ENCODE measurements at regions not wholly inside any gene's neighbourhood (a gene's known extent, or its start where the extent isn't known, plus 50 kb on each side); places are given as distances from the start of the nearest gene placed in this dataset.

DNA sequence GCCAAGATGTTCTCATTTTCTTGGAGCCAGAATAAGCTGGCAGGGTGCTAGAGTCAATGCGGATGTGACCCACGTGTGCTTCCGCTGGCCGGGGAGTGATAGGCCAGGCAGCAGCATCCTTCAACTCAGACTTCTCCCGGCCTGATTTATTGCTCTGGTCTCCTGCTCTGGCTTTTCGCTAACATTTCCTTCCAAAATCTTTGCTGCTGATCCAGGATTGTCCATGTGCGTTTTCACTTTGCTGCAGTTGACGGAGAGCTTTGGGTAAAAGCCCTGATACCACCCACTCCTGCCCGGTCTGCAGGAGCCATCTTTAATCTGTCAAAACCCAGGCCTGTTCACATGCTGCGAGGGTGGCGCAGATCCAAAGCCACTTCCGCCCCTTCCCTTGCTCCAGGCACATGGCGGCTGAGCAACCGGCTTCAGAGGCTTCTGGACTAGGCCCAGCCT, 106.8 kb downstream of the CYP26A1 start:
- peak; percentile 75 for DNase-seq

DNA sequence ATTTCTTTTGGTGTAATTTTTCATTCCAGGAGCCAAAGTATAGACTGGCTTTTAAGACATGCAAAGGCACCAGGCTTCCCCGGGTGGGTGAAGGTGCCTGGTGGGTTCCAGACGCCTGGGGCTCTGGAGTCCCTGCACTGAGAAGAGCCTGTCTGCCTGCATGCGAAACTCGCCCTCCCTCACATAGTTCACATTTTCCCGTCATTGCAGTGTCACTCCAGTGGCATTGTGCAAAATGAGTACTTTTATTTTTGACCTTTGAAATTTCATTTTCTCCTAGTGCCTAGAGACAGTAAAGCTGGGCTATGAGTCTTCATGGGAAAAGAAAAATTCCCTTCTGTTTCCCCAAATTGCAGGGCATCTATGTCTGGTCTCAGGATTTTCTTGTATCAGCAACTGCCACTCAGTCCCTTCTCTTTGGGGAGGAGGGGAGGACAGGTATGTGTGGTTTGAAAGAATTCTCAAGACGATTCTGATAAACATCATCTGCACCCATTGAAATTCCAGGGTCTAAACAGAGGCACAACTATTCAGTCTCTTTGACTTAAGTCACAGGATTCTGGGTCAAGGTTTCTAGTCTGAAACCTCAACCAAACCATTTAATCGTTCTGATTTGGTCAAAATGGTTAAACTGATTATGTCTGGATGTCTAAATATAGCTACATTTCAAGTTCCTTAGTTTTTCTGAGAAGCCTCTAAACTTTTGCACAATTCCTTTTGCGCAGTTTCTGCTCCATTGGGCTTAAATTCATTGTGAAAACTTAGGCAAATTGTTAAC, 107.8 kb downstream of the CYP26A1 start:
- DNase-seq = no peak

DNA sequence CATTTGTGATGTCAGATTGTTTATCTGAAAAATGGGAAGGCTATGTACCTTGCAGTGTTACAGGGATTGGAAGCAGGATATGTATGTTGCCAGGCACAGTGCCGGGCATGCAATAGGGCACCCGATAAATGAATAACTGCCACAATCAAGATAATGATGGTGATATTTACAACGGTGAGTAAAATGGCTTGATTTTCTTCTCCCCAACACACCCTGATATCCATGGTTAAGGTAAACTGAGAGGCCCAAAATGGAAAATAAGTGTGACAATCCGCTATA, 108.3 kb downstream of the CYP26A1 start:
- DNase-seq = no peak

DNA sequence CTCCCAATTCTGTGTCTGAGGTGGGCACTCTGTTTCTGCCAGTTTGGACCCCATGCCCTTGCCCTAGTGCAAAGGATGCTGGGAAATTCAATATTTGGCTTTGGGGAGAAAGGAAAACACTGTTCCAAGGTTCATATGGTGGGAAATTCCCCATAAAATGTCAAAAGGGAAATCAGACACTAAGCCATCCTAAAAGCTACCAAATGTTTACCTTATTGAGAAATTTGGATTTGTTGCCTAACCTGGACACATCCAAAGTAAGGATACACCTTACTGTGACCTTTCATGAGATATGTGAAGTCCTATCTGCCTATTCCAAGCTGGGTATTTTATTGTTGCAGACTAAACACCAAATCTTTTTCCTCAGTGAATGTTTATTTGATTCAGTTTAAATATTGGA, 109.1 kb downstream of the CYP26A1 start:
- no peak for DNase-seq

DNA sequence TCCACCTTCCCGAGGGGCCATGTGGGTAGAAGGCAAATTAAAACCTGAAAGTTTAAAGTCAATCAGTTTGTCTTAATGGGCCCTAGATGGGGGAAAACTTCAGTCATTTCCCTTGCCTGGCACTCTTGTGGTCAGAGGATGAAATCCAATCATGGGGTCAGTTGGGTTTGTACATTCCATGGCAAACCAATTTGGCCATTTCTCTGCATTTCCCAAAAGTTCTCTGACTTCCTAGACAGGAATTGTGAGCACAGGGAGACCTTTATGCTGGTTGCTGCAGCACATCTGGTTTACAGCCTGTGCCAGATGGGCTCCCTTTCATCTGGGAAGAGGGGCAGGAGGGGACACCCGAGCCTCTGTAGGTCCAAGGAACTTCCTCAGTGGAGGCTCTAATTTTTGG, 113.0 kb downstream of the CYP26A1 start:
- no peak for DNase-seq

DNA sequence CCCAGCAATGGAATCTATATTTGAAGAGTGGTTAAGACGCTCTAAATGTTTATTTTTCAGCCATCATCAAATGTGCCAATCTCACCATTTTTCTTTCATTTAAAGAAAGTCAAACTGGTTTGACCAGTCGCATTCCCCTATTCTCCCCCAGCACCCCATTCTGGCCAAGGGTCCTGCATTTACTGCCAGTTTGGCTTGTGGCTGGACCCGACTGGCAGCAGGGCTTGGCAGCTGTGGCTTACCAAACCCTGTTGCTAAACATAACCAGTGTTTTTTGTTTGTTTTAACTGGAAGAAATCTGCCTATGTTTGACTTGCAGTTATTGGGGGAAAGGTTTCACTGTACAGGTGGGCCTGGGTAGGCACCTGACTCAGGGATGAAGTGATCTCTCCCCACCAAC, 116.3 kb downstream of the CYP26A1 start:
- DNase-seq = no peak

DNA sequence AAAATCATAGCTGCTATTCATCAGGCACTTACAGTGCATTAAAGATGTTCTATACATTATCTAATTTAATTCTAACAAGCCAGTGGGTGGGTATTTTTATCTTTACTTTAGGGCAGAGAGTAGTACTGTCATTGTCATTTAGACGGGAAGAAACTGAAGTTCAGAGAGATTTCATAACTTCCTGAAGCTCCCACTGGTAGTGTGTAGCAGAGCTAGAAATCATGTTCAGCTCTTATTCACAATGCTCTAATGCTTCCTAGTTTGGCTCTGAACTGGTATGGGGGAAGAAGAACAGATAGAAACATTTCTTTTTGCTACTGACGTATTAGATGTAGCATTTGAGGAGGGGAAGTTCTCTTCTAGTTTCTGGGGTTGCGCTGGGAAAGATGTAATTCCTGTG, 116.7 kb downstream of the CYP26A1 start:
- DNase-seq = no peak

DNA sequence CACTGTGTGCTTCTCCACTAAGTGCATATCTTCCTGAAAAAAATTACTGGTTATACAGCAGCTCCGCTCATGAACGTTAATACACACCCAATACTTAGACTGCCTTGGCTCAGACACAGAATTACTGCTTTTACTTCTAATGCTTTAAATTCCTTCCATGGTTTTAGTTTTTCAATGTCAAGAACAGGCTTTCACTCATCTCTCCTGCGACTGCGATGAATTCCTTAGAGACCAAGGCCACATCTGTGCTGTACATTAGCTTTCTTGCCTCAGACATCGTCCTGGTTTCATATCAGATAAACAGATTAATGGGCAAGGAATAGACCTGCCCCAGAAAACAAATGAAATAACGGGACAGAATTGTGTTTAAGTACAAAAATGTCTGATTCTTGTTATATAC, 120.2 kb downstream of the CYP26A1 start:
- DNase-seq = no peak

DNA sequence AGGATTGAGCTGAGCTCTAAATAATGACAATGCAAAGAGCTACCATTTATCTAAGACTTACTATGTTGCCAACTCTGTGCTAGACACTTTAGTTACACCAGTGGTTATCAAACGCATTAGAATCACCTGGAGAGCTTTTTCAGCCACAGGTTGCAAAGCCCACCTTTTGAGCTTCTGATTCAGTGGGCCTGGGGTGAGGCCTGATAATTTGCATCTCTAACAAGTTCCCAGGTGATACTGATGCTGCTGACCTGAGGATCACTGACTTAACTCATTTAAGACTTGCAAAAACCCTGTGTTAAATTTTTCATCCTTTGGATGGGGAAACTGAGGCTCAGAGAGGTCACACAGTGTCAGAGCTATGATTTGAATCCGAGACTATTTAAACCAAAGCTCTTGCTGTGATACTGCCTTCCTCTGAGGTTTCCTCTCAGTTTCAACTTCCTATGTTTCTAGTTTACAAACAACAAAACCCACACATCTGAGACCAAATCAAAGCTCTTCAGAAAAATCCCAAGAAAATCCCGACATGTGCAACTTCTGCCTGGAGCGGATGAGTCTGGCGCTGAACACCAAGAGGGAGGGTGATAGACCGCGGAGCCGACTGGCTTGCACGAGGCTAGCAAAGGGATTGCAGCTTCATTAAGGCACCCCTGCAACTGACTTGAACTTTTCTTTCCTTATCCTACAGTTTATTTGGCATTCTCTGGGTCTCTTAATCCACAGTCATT, 124.9 kb downstream of the CYP26A1 start:
- DNase-seq = peak; percentile 53

DNA sequence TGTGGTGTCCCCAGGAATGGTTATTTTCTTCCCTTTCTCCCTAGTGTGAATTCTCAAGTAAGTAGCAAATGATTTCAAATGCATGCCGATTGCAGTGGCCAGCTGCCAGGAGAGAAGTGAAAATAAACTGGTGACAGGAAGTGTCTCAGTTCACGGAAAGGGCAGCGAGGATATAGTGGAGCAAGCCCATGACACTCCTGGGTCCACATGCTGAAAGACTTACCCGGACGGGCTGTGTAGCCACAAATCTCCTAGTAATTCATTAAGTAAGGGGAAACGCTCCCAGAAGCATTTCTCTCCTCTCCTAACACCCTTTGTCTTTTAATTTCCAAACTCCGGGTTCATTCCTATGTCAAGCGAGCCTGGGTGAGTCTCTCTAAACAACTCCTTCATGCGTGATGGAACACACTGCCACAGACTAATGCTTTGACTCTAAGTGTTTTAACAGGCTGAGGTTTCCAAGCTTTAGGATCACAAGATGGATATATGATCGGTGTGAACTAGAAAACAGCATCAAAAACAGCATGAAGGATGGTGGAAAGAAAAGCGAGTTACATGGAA, 125.6 kb downstream of the CYP26A1 start:
- peak; percentile 75 for DNase-seq

DNA sequence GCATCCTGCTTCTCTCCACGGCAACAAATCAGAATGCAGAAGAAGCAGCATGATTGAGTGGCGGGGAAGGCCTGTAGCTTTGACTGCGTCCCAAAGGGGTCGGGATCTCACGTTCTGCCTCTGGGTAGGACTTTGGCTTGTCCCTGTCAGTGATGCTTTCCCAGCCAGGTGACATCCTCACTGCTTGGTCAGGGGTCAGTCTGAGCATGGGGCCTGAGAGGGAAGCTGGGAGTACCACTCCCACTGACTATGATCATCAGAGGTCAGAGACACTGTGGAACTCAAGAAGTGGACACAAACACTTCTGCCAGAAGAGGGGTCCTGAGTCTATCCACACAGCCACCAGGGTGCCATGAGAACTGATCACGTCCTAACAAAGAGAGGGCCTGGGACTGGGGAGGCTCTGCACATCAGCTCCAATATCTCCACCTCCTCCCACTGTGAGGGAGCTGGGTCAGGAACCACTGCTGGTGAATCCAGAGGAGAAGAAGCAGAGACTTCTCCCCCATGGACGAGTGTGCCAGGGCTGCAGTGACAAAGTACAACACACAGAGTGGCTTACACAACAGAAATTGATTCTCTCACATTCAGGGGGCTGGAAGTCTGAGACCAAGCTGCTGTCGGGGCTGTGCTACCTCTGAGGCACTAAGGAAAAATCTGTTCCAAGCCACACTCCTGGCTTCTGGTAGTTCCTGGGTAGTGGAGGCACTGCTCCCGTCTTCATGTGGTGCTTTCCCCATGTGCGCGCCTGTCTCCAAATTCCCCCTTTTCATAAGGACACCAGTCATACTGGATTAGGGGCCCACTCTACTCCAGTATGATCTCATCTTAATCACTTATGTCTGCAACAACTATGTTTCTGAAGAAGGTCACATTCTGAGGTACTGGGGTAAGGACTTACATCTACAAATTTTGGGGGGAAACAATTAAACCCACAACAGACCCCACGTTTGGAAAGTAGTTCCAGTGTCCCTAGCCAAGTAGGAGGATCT, 131.1 kb downstream of the CYP26A1 start:
- no peak for DNase-seq

DNA sequence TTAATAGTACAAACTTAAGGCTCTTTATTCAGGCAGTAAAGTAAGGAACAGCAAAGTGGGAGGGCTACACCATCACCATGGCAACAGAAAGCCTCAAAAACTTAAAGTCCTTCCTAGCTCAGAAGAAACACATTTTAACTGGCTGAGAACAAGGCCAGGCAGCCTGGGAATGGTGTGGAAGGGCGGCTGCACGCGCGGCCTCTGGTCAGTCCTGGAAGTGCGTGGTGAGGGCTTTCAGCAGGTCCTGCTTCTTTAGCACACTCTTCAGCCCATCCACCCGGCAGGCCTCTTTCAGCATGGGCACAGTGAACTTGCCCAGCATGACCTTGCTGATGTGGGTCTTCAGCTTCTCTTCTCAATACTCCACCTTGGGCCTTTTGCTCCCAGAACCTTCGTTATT, 133.0 kb downstream of the CYP26A1 start:
- no peak for DNase-seq

DNA sequence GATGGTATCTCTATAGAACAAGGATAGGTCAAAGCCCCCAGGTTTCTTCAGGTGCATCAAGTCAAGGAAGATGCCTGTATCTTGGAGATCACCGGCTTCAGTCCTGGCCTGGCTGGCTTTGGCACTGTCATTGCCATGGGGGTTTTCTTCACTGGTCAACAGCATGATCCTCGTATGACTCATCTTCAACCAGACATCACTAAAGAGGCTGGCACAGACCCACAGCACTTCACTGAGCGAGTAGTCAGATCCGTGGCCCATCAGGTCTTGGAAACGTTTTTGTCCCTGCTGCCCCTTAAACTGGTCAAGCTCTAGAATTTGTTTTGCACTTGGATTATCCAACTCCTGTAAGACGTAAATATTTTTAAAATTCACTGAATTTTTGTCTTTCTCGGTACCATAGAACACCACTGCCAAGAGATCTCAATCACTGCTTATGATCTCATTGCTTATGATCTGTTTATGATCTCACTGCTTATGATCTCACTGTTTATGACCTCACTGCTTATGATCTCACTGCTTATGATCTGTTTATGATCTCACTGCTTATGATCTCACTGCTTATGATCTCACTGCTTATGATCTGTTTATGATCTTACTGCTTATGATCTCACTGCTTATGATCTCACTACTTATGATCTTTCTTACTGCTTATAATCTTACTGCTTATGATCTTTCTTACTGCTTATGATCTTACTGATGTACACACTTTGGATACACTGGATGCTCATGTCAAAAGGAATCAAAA, 135.2 kb downstream of the CYP26A1 start:
- DNase-seq = peak; percentile 41

DNA sequence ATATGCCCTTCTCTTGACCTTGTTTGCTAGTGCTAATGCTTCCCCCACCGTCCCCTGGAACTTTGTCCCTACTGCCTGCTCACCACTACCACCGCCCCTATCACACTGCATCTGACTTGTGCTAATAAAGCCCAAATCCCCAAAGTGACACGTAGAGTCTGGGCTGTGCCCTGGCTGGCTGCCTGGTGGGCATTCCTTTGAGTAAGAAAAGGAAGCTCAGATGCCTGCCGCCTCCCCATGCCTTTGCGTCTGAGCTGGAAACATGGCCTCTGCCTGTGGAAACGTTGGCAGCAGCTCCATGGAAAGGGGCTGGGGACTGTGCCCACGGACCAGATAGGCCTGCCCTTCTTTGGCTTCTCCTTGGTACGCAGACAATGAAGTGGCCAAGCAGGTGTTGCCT, 138.3 kb downstream of the CYP26A1 start:
- no peak for DNase-seq

DNA sequence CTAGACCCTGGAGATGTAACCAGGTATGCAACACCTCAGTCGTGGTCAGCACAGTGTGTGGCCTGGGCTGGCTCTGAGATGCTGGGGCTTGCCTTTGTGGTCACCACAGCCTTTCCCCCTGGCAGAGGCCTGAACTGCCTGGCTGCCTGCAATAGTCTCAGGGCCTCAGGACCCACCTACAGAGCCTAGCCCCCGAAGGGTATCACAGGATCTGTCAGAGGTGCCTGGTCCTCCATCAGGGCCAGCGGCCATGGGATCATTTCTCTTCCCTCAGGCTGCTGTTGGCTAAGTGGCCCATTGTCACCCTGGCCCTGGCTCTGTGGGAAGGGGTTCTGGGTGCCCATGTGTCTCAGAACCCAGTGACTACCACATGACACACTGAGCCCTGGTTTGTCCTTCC, 141.6 kb downstream of the CYP26A1 start:
- DNase-seq = no peak

DNA sequence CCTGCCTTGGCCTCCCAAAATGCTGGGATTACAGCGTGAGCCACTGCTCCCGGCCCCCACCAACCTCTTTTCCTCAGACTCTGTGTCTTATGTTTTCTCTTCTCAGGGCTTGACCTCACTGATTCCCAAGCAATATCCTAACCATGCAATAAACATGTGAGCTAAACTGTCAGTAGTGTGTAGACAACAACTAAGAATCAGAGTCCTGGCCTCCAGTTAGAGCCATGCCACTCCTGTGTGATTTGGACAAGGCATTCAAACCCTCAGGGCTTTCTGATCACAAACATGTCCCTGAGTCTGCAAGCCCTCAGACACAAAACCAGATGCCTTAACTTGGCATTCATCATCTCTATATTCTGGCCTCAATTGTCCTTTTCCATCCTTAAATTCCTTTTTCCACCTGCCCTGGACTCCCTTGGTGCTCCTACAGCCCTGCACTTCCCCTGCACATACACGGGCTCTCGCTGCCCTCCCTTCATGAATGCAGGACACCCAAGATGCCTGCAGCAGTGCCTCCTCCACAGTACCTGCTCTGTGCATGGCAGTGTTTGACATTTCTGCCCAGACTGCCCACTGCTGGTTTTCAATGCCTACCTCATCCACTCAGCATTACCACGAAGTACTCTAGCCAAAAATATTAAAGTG, 142.8 kb downstream of the CYP26A1 start:
- no peak for DNase-seq

DNA sequence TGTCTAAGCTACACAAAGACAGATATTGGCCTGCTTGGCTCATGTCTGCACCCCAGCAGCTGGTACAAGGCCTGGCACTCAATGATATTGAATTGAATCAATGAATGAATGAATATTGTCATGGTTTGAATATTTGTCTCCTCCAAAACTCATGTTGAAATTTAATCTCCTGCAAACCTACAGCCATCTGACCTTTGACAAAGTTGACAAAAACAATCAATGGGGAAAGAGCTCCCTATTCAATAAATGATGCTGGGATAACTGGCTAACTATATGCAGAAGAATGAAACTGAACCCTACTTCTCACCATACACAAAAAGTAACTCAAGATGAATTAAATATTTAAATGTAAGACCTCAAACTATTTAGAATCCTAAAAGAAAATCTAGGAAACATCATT, 144.7 kb downstream of the CYP26A1 start:
- DNase-seq = no peak

DNA sequence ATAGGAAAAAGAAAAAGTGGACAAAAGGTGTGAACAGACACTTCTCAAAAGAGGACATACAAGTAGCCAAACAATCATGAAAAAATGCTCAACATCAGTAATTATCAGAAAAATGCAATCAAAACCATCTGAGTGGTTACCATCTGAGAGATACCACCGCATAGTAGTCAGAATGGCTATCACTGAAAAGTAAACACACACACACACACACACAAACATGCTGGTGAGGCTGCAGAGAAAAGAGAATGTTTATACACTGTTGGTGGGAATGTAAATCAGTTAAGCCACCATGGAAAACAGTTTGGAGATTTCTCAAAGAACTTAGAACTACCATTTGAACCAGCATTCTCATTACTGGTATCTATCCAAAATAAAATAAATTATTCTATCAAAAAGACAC, 145.7 kb downstream of the CYP26A1 start:
- no peak for DNase-seq

DNA sequence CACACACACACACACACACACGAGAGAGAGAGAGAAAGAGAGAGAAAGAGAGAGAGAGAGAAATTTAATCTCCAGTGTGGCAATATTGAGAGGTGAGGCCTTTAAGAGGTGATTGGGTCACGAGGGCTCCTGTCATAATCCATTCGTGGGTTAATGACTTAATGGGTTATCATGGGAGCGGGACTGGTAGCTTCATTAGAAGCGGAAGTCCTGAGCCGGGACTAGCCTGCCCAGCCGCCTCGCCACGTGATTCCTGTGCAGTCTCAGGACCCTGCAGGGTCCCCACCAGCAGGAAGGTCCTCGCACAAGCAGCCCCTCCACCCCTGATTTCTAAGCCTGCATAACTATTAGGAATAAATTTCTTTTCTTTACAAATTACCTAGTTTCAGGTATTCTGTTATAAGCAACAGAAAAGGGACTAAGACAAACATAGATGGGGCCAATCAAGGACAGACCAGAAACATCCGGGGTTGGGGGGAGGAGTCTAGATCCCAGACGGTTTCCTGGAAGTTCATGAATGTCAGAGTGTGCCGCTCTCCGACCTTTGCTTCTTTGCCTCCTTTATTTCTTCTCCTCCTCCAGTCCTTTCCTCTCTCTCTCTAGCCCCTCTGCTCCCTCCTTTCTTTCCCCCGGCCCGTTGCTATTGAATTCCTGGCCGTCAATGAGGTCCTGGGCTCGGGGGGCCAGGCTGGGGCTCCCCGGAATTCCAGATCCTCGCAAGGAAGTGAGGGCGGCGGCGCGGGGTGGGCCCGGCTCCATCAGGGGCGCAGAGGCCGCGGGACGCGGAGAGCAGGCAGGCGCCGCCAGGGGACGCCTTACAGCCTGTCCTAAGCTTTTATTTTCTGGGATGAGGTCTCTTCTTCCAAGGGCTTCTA, 146.8 kb downstream of the CYP26A1 start:
- no peak for DNase-seq

DNA sequence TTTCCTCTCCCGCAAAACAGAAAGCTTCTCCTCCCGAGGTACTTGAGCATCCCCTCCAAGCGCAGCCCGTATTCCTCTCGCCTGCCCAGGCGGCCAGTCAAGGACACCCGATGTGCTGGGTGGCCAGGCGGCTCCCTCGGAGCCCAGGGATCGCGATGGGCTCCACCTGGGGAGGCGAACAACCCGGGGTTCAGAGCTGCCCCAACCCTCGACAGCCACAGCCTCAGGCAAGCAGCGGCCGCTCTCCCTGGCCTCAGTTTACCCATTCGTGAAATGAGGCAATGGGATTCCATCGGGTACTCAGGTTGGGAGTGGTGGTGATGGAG, 147.4 kb downstream of the CYP26A1 start:
- DNase-seq = no peak

DNA sequence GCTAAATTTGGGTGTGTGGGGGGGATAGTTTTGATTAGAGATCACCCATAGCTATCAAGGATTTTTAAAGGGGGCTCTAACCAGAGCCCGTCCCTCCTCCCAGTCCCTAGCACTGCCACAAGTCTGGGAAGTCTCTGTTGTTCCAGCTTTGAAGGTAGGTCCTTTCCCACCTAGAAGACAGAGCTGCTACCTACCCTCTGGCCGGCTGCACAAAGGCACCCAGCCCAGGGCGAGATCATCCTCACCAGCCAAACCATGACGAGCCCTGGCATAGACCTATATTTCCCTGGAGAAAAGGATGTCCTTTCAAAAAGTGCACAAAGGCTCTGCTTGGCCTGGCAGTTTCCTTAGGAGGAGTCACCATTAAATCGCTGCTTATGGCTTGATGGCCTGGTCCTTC, 147.8 kb downstream of the CYP26A1 start:
- DNase-seq = no peak
